ENCODE measurements at regions not wholly inside any gene's neighbourhood (a gene's known extent, or its start where the extent isn't known, plus 50 kb on each side); places are given as distances from the start of the nearest gene placed in this dataset.

GRCh38 chr2:12649602-12650400, 66.9 kb upstream of the TRIB2 start:
- H3K4me1 Mint-ChIP-seq: peaks cover 2% of the 10 kb centered on the region
- H3K4me3 Mint-ChIP-seq: no peak overlapping the region
- no peak for ATAC-seq (ENCODE audit: low read depth)
- peaks cover 7% of the 10 kb centered on the region for H3K9me3 Mint-ChIP-seq
- peaks cover 11% of the 10 kb centered on the region for H3K27me3 Mint-ChIP-seq
- no peak for DNase-seq (ENCODE audit: low spot score in 2 of 2)
- H3K27ac Mint-ChIP-seq: no peak overlapping the region
- H3K36me3 Mint-ChIP-seq: peaks cover 7% of the 10 kb centered on the region

GRCh38 chr2:12651641-12652040, 65.1 kb upstream of the TRIB2 start:
- Mint-ChIP-seq H3K27me3 (peaks cover 11% of the 10 kb centered on the region), H3K9me3 (peaks cover 3% of the 10 kb centered on the region), H3K4me3 (no peak overlapping the region), H3K27ac (no peak overlapping the region), H3K4me1 (peaks cover 2% of the 10 kb centered on the region), H3K36me3 (peaks cover 4% of the 10 kb centered on the region)
- DNase-seq (ENCODE audit: low spot score in 2 of 2) (no peak), ATAC-seq (ENCODE audit: low read depth) (no peak)

GRCh38 chr2:12652723-12653122, 64.0 kb upstream of the TRIB2 start:
- ATAC-seq (ENCODE audit: low read depth) (no peak), DNase-seq (ENCODE audit: low spot score in 2 of 2) (no peak)
- H3K27me3 Mint-ChIP-seq: peaks cover 11% of the 10 kb centered on the region
- H3K36me3 Mint-ChIP-seq: no peaks in the 10 kb centered on the region
- H3K4me1 Mint-ChIP-seq: peaks cover 3% of the 10 kb centered on the region
- no peak overlapping the region for H3K4me3 Mint-ChIP-seq
- no peaks in the 10 kb centered on the region for H3K9me3 Mint-ChIP-seq
- H3K27ac Mint-ChIP-seq: no peak overlapping the region

- Mint-ChIP-seq H3K4me3 (no peak overlapping the region), H3K9me3 (no peaks in the 10 kb centered on the region), H3K27ac (no peak overlapping the region)
Measured at GRCh38 chr2:12657560-12657959, 59.2 kb upstream of the TRIB2 start.

GRCh38 chr2:12658310-12658945, 58.3 kb upstream of the TRIB2 start:
- H3K27ac Mint-ChIP-seq: no peak overlapping the region
- H3K9me3 Mint-ChIP-seq: no peaks in the 10 kb centered on the region
- DNase-seq (ENCODE audit: low spot score in 2 of 2): no peak
- H3K4me1 Mint-ChIP-seq: peaks cover 3% of the 10 kb centered on the region
- ATAC-seq (ENCODE audit: low read depth): no peak
- H3K4me3 Mint-ChIP-seq: no peak overlapping the region
- no peaks in the 10 kb centered on the region for H3K27me3 Mint-ChIP-seq
- H3K36me3 Mint-ChIP-seq: no peaks in the 10 kb centered on the region

More at GRCh38 chr2:12657560-12657959, 59.2 kb upstream of the TRIB2 start:
- Mint-ChIP-seq H3K36me3 (no peaks in the 10 kb centered on the region), H3K27me3 (no peaks in the 10 kb centered on the region), H3K4me1 (peaks cover 3% of the 10 kb centered on the region)
- DNase-seq (ENCODE audit: low spot score in 2 of 2): no peak
- ATAC-seq (ENCODE audit: low read depth): no peak

- no peak overlapping the region for H3K4me3 Mint-ChIP-seq
- no peak overlapping the region for H3K27ac Mint-ChIP-seq
- no peak for ATAC-seq (ENCODE audit: low read depth)
- peaks cover 5% of the 10 kb centered on the region for H3K27me3 Mint-ChIP-seq
- H3K4me1 Mint-ChIP-seq: peaks cover 3% of the 10 kb centered on the region
- H3K9me3 Mint-ChIP-seq: peaks cover 6% of the 10 kb centered on the region
- peaks cover 3% of the 10 kb centered on the region for H3K36me3 Mint-ChIP-seq
- no peak for DNase-seq (ENCODE audit: low spot score in 2 of 2)
Measured at GRCh38 chr2:12661489-12661888, 55.2 kb upstream of the TRIB2 start.

- no peak for DNase-seq (ENCODE audit: low spot score in 2 of 2)
- Mint-ChIP-seq H3K27ac (no peak overlapping the region), H3K4me3 (no peak overlapping the region), H3K36me3 (peaks cover 3% of the 10 kb centered on the region), H3K9me3 (peaks cover 6% of the 10 kb centered on the region), H3K4me1 (no peaks in the 10 kb centered on the region), H3K27me3 (peaks cover 5% of the 10 kb centered on the region)
- no peak for ATAC-seq (ENCODE audit: low read depth)
Measured at GRCh38 chr2:12663306-12664037, 53.3 kb upstream of the TRIB2 start.

GRCh38 chr2:12665334-12665733, 51.4 kb upstream of the TRIB2 start:
- Mint-ChIP-seq H3K4me3 (no peak overlapping the region), H3K9me3 (peaks cover 6% of the 10 kb centered on the region), H3K27ac (no peak overlapping the region), H3K27me3 (peaks cover 5% of the 10 kb centered on the region), H3K36me3 (peaks cover 3% of the 10 kb centered on the region), H3K4me1 (no peaks in the 10 kb centered on the region)
- DNase-seq (ENCODE audit: low spot score in 2 of 2): no peak
- ATAC-seq (ENCODE audit: low read depth): no peak

- DNase-seq (ENCODE audit: low spot score in 2 of 2): no peak
- Mint-ChIP-seq H3K36me3 (peaks cover 3% of the 10 kb centered on the region), H3K4me3 (no peak overlapping the region), H3K27me3 (peaks cover 5% of the 10 kb centered on the region), H3K27ac (no peak overlapping the region), H3K9me3 (peaks cover 6% of the 10 kb centered on the region), H3K4me1 (no peaks in the 10 kb centered on the region)
- ATAC-seq (ENCODE audit: low read depth): no peak
Measured at GRCh38 chr2:12666445-12666844, 50.3 kb upstream of the TRIB2 start.
